Body of pancreas (tissue), 4 donors: ENCODE measurements at regions not wholly inside any gene's neighbourhood (a gene's known extent, or its start where the extent isn't known, plus 50 kb on each side); places are given as distances from the start of the nearest gene placed in this dataset.

Source experiments
- CTCF ChIP-seq, 7 experiments: fragments of 450-650 bp in 4 of 7; fragments of 200-600 bp in 3 of 7; sonication (generic) in 3 of 7; IDR thresholded peaks; one replicate each; pipeline ENCODE4 v1.5.1; 2016 to 2019; ENCODE audit warnings: antibody characterized with exemption in 7 of 7
- POLR2A ChIP-seq, 3 donors: fragments of 450-650 bp; IDR thresholded peaks; one replicate each; pipeline ENCODE4 v1.6.1; 2016; ENCODE audit warnings: antibody characterized with exemption in 3 of 3, mild to moderate bottlenecking in 2 of 3

GRCh38 chr12:24709216-24709615 lies 239.7 kb downstream of the BCAT1 start:
- TF ChIP-seq CTCF (IDR thresholded peaks at IDR 0.05) (no peak), POLR2A (IDR thresholded peaks at IDR 0.05) (no peak)
